ENCODE measurements at regions not wholly inside any gene's neighbourhood (a gene's known extent, or its start where the extent isn't known, plus 50 kb on each side); places are given as distances from the start of the nearest gene placed in this dataset.

DNA sequence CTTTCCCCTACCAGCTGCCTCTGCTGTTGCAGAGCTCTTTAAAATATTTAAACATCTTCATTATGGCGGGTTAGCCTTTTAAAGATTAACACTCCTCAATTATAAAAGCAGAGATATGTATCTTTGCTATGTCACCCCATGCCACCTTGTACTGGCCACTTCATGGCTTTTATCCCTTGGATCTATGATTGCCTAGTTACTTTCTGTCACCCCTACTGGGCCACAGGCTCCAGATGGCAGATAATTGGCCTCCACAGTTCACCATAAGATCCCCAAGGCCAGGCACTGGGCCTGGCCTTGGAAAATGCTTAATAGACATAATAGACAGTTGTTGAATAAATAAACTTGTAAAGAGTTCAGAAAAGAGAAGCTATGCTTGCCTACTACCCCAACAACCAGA, 142.0 kb upstream of the SHB start:
- Histone ChIP-seq H3K27me3 (replicated peaks in 1 of 4; ENCODE audit: control insufficient read depth in 3 of 4, extremely low read depth in 1 of 4, insufficient read depth in 3 of 4, low read length in 3 of 4) (peaks cover 58 to 86% (median 80%) of the 10 kb centered on the region in 4 experiments), H3K36me3 (ENCODE audit: control insufficient read depth in 2 of 4, insufficient read depth in 4 of 4, low read length in 3 of 4) (no peaks in the 10 kb centered on the region), H2AFZ (ENCODE audit: low read length) (no peak overlapping the region), H3K56ac (replicated peaks; ENCODE audit: insufficient read length, low read depth, low read length) (no peak overlapping the region), H3K27ac (ENCODE audit: low read depth, low read length) (no peak overlapping the region), H2BK120ac (replicated peaks; ENCODE audit: low read depth, low read length) (no peak overlapping the region), H2BK20ac (ENCODE audit: low read length) (no peak overlapping the region), H2AK5ac (ENCODE audit: low read depth, low read length) (no peak overlapping the region), H3K4ac (replicated peaks; ENCODE audit: insufficient read length, low read depth, low read length) (no peak overlapping the region), H4K5ac (ENCODE audit: insufficient read length, low read depth, low read length) (no peak overlapping the region), H3K9ac (replicated peaks in 1 of 4; ENCODE audit: extremely low read depth in 1 of 4, low read depth in 3 of 4, low read length in 3 of 4) (no peak overlapping the region), H4K91ac (replicated peaks; ENCODE audit: insufficient read length, low read length) (no peak overlapping the region), H3K79me1 (ENCODE audit: low read depth, low read length) (no peaks in the 10 kb centered on the region), H4K8ac (ENCODE audit: extremely low read depth, insufficient read depth, low read length) (no peak overlapping the region), H2BK5ac (ENCODE audit: low read depth, low read length) (no peak overlapping the region), H2BK12ac (ENCODE audit: low read depth, low read length) (no peak overlapping the region), H3K79me2 (ENCODE audit: control insufficient read depth in 1 of 2, insufficient read depth in 2 of 2, low read length in 2 of 2) (no peaks in the 10 kb centered on the region), H3K4me1 (replicated peaks in 1 of 4; ENCODE audit: control insufficient read depth in 3 of 4, insufficient read depth in 4 of 4, low read length in 3 of 4) (0 out of 7 replicates have a peak, but pooled peaks cover 0 to 4% (median 0%) of the 10 kb centered on the region in 4 experiments), H2BK15ac (ENCODE audit: low read length) (no peak overlapping the region), H3K23me2 (ENCODE audit: low read depth, low read length) (no peaks in the 10 kb centered on the region), H3K9me3 (ENCODE audit: insufficient read depth in 2 of 2, low read depth in 1 of 2, low read length in 1 of 2) (peaks cover 0 to 2% of the 10 kb centered on the region in 2 experiments; a peak in 1 of 4 replicates), H3K14ac (ENCODE audit: insufficient read length) (no peak overlapping the region), H3K4me3 (ENCODE audit: extremely low read depth in 1 of 4, insufficient read depth in 2 of 4, low read depth in 3 of 4, low read length in 4 of 4) (no peak overlapping the region), H3K18ac (ENCODE audit: extremely low read depth, low read length) (no peak overlapping the region), H3K4me2 (ENCODE audit: insufficient read depth in 1 of 2, low read depth in 2 of 2, low read length in 2 of 2) (no peak overlapping the region), H4K20me1 (replicated peaks in 1 of 2; ENCODE audit: control insufficient read depth in 1 of 2, insufficient read depth in 2 of 2, low read length in 2 of 2) (peaks cover 13 to 25% of the 10 kb centered on the region in 2 experiments), H3K23ac (ENCODE audit: insufficient read length) (no peak overlapping the region)
- ChIA-PET POLR2A (ENCODE audit: partially characterized antibody) (no interaction called here), CTCF (ENCODE audit: partially characterized antibody) (interaction anchor here (0.9 to 2.2 kb wide), 6 partner anchors 8 to 219 kb away, joined by 3 to 8 read pairs (median 4); no protein-coding TSS in a partner anchor)
- FAIRE-seq (no peak), DNase-seq (ENCODE audit: low read depth in 1 of 2, low spot score in 2 of 2) (no peak)
- 78% methylated on average over 1 of the region's 1 CpG; no CpG with 5 or more reads in 1 of the 2 experiments for WGBS, 2 experiments (ENCODE audit: extremely low coverage in 1 of 2, insufficient coverage in 1 of 2, insufficient read length in 1 of 2, insufficient replicate concordance in 2 of 2, low coverage in 1 of 2, low lambda C conversion rate in 2 of 2, missing lambda C conversion rate in 1 of 2)
- no peak for TF ChIP-seq NANOG (IDR thresholded peaks at IDR 0.05; ENCODE audit: insufficient read depth, low read depth, low read length, poor library complexity, severe bottlenecking)
- TF ChIP-seq EZH2 (IDR thresholded peaks at IDR 0.05; ENCODE audit: low read depth, low read length, severe bottlenecking) = no peak
- TF ChIP-seq CTBP2 (IDR thresholded peaks at IDR 0.05; ENCODE audit: borderline replicate concordance, insufficient read depth, insufficient read length, low read length) = no peak
- TF ChIP-seq FOSL1 (IDR thresholded peaks at IDR 0.05; ENCODE audit: insufficient read depth, low read depth, low read length) = no peak
- TF ChIP-seq EP300 (IDR thresholded peaks at IDR 0.05; ENCODE audit: borderline replicate concordance in 1 of 2, low read depth in 2 of 2, low read length in 2 of 2) = no peak

Data from H1 (cell line).